ENCODE measurements at regions not wholly inside any gene's neighbourhood (a gene's known extent, or its start where the extent isn't known, plus 50 kb on each side); places are given as distances from the start of the nearest gene placed in this dataset.

GRCh38 chr2:128988326-128988725, 669.7 kb upstream of the HS6ST1 start:
- DNase-seq (ENCODE audit: low read depth), result no peak
- no peak overlapping the region for H3K4me3 ChIP-seq (ENCODE audit: low read depth, low read length)
- TF ChIP-seq, protein P1, sequence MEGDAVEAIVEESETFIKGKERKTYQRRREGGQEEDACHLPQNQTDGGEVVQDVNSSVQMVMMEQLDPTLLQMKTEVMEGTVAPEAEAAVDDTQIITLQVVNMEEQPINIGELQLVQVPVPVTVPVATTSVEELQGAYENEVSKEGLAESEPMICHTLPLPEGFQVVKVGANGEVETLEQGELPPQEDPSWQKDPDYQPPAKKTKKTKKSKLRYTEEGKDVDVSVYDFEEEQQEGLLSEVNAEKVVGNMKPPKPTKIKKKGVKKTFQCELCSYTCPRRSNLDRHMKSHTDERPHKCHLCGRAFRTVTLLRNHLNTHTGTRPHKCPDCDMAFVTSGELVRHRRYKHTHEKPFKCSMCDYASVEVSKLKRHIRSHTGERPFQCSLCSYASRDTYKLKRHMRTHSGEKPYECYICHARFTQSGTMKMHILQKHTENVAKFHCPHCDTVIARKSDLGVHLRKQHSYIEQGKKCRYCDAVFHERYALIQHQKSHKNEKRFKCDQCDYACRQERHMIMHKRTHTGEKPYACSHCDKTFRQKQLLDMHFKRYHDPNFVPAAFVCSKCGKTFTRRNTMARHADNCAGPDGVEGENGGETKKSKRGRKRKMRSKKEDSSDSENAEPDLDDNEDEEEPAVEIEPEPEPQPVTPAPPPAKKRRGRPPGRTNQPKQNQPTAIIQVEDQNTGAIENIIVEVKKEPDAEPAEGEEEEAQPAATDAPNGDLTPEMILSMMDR (IDR thresholded peaks at IDR 0.05; ENCODE audit: insufficient read depth, low read length), result no peak

GRCh38 chr2:128988967-128989366, 670.3 kb upstream of the HS6ST1 start:
- no peak overlapping the region for H3K4me3 ChIP-seq (ENCODE audit: low read depth, low read length)
- TF ChIP-seq, protein P1 (IDR thresholded peaks at IDR 0.05; ENCODE audit: insufficient read depth, low read length), result no peak
- no peak for DNase-seq (ENCODE audit: low read depth)

- no peak for DNase-seq (ENCODE audit: low read depth)
- H3K4me3 ChIP-seq (ENCODE audit: low read depth, low read length), result no peak overlapping the region
- TF ChIP-seq, protein P1 (IDR thresholded peaks at IDR 0.05; ENCODE audit: insufficient read depth, low read length), result no peak
These were observed 676.4 kb upstream of the HS6ST1 start for GRCh38 chr2:128995086-128995485.

GRCh38 chr2:128996078-128996477, 677.4 kb upstream of the HS6ST1 start:
- DNase-seq (ENCODE audit: low read depth), result no peak
- no peak overlapping the region for H3K4me3 ChIP-seq (ENCODE audit: low read depth, low read length)
- TF ChIP-seq, protein P1 (IDR thresholded peaks at IDR 0.05; ENCODE audit: insufficient read depth, low read length), result no peak

DNA sequence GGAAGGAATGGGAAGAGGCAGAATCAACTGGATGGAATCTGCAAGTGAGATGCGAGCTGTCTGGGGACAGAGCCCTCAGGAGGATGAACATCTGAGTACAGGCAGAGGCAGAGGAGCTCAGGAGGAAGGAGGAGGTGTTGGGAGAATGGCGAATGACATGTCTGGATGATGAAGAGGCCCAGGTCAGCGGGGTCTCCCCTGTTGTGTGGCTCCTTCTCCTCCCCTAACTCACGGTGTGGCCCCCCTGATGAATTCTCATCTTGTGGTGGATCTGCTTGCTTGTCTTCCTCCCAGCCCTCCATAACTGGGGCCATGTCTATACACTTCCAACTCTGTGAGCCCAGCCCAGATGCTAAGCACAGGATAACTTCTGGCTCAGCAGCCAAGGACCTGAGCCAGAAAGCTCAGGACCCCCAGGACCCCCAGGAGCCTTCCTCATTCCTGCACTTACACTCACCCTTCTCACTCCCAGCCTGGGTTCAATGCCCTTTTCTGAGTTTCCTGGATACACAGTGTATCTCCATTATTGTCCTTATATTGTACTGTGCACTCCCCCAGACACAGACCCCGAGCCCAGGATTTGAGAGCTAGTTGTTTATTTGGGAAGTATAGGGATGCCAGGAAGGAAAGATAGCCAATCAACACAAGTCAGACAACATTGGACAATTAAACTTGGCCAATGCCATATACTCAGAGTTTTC, 678.6 kb upstream of the HS6ST1 start:
- H3K4me3 ChIP-seq (ENCODE audit: low read depth, low read length), result no peak overlapping the region
- DNase-seq (ENCODE audit: low read depth), result no peak
- TF ChIP-seq, protein P1 (IDR thresholded peaks at IDR 0.05; ENCODE audit: insufficient read depth, low read length), result no peak

GRCh38 chr2:129001926-129002325, 683.3 kb upstream of the HS6ST1 start:
- TF ChIP-seq, protein P1 (IDR thresholded peaks at IDR 0.05; ENCODE audit: insufficient read depth, low read length), result no peak
- no peak overlapping the region for H3K4me3 ChIP-seq (ENCODE audit: low read depth, low read length)
- DNase-seq (ENCODE audit: low read depth), result no peak

GRCh38 chr2:129002751-129003150, 684.1 kb upstream of the HS6ST1 start:
- H3K4me3 ChIP-seq (ENCODE audit: low read depth, low read length), result no peak overlapping the region
- TF ChIP-seq, protein P1 (IDR thresholded peaks at IDR 0.05; ENCODE audit: insufficient read depth, low read length), result no peak
- DNase-seq (ENCODE audit: low read depth), result no peak

Data from fibroblast of the aortic adventitia (primary cell).